NCI-H1105 (cell line): ENCODE measurements at regions not wholly inside any gene's neighbourhood (a gene's known extent, or its start where the extent isn't known, plus 50 kb on each side); places are given as distances from the start of the nearest gene placed in this dataset.

Source experiments
- DNase-seq: peaks from one replicate; lab custom pipeline; 2025; lab: John Stamatoyannopoulos, UW

- DNase-seq: no peak
Observed at GRCh38 chr1:72936942-72937341, 654.6 kb upstream of the NEGR1 start.

GRCh38 chr1:72936151-72936740 is 653.9 kb upstream of the NEGR1 start:
- DNase-seq: no peak

GRCh38 chr1:72932025-72932424 is 649.7 kb upstream of the NEGR1 start:
- no peak for DNase-seq

GRCh38 chr1:72930528-72930927 is 648.2 kb upstream of the NEGR1 start:
- DNase-seq: no peak

GRCh38 chr1:72918940-72919339 is 636.6 kb upstream of the NEGR1 start:
- no peak for DNase-seq

GRCh38 chr1:72917920-72918319 is 635.6 kb upstream of the NEGR1 start:
- no peak for DNase-seq

- DNase-seq: peak; percentile 43
Observed at GRCh38 chr1:72915581-72915980, 633.2 kb upstream of the NEGR1 start.

- DNase-seq: no peak
Observed at GRCh38 chr1:72911656-72912055, 629.3 kb upstream of the NEGR1 start.

- no peak for DNase-seq
Observed at GRCh38 chr1:72896256-72896655, 613.9 kb upstream of the NEGR1 start.

- no peak for DNase-seq
Observed at GRCh38 chr1:72892461-72892860, 610.1 kb upstream of the NEGR1 start.

- no peak for DNase-seq
Observed at GRCh38 chr1:72891976-72892375, 609.6 kb upstream of the NEGR1 start.

- DNase-seq: no peak
Observed at GRCh38 chr1:72885841-72886240, 603.5 kb upstream of the NEGR1 start.

- no peak for DNase-seq
Observed at GRCh38 chr1:72885017-72885416, 602.7 kb upstream of the NEGR1 start.

GRCh38 chr1:72869873-72870272 is 587.5 kb upstream of the NEGR1 start:
- no peak for DNase-seq

GRCh38 chr1:72869441-72869840 is 587.1 kb upstream of the NEGR1 start:
- DNase-seq: no peak

GRCh38 chr1:72851597-72851996 is 569.3 kb upstream of the NEGR1 start:
- DNase-seq: no peak

- no peak for DNase-seq
Observed at GRCh38 chr1:72848997-72849396, 566.7 kb upstream of the NEGR1 start.

GRCh38 chr1:72847651-72848050 is 565.3 kb upstream of the NEGR1 start:
- DNase-seq: no peak

- no peak for DNase-seq
Observed at GRCh38 chr1:72846476-72847278, 564.3 kb upstream of the NEGR1 start.

GRCh38 chr1:72845981-72846380 is 563.6 kb upstream of the NEGR1 start:
- DNase-seq: no peak

GRCh38 chr1:72845381-72845780 is 563.0 kb upstream of the NEGR1 start:
- no peak for DNase-seq

- no peak for DNase-seq
Observed at GRCh38 chr1:72837781-72838180, 555.4 kb upstream of the NEGR1 start.

GRCh38 chr1:72830606-72831390 is 548.5 kb upstream of the NEGR1 start:
- no peak for DNase-seq
